Activated T-helper 17 cell treated with anti-CD3 and anti-CD28 coated beads, Interleukin-2, amount 50 U/mL, for 72 hours (primary cell): ENCODE measurements at regions not wholly inside any gene's neighbourhood (a gene's known extent, or its start where the extent isn't known, plus 50 kb on each side); places are given as distances from the start of the nearest gene placed in this dataset.
"Not testable (repeated sequence)": the region's sequence is repeated elsewhere in the genome, so short reads cannot be mapped to it uniquely, and the experiment has no call there.

Experiments
- ATAC-seq: fragments of 150-1000 bp; cut with Tn5 transposase; replicated peaks from 2 replicates; pipeline ENCODE4 v1.10.0; 2021; ENCODE audit warnings: mild to moderate bottlenecking, moderate library complexity
- H3K27ac Mint-ChIP-seq: one replicate; pipeline ENCODE4 v1.8.0; 2022; ENCODE audit warnings: mixed read lengths
- H3K27me3 Mint-ChIP-seq: one replicate; pipeline ENCODE4 v1.8.0; 2022; ENCODE audit warnings: mixed read lengths
- H3K36me3 Mint-ChIP-seq: one replicate; pipeline ENCODE4 v1.8.0; 2022; ENCODE audit warnings: low read depth, mild to moderate bottlenecking, mixed read lengths
- H3K4me1 Mint-ChIP-seq: one replicate; pipeline ENCODE4 v1.8.0; 2022; ENCODE audit warnings: mixed read lengths
- H3K4me3 Mint-ChIP-seq: one replicate; pipeline ENCODE4 v1.8.0; 2022; ENCODE audit warnings: mild to moderate bottlenecking, mixed read lengths
- H3K9me3 Mint-ChIP-seq: one replicate; pipeline ENCODE4 v1.8.0; 2022; ENCODE audit warnings: mixed read lengths

- Mint-ChIP-seq H3K4me3 (no peak overlapping the region), H3K9me3 (peaks cover 5% of the 10 kb centered on the region), H3K4me1 (no peaks in the 10 kb centered on the region), H3K36me3 (no peaks in the 10 kb centered on the region), H3K27me3 (no peaks in the 10 kb centered on the region), H3K27ac (no peak overlapping the region)
- no peak for ATAC-seq
These were observed 960.3 kb upstream of the SLC39A10 start for GRCh38 chr2:194696690-194697089.

DNA sequence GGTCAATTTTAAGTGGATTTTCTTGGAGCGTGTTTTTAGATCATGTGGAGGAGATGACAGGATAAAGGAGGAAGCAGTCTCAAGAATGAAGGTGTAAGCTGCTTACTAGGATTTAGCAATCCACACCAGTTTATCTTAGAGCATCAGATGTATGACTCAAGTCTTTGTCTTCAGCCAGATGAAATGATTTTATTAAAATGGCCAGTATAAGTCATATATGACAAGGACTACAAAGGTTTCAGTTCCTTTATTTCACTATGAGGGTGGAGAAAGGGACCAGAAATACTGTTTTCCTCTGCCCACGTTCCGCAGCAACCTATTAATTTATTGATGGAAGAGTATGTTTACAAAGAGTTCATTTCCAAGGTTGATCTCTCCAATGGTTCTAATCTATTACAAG lies 970.5 kb upstream of the SLC39A10 start:
- Mint-ChIP-seq H3K36me3 (no peaks in the 10 kb centered on the region), H3K27me3 (no peaks in the 10 kb centered on the region), H3K27ac (no peak overlapping the region), H3K9me3 (peaks cover under 1% of the 10 kb centered on the region), H3K4me1 (no peaks in the 10 kb centered on the region), H3K4me3 (no peak overlapping the region)
- ATAC-seq, result no peak

DNA sequence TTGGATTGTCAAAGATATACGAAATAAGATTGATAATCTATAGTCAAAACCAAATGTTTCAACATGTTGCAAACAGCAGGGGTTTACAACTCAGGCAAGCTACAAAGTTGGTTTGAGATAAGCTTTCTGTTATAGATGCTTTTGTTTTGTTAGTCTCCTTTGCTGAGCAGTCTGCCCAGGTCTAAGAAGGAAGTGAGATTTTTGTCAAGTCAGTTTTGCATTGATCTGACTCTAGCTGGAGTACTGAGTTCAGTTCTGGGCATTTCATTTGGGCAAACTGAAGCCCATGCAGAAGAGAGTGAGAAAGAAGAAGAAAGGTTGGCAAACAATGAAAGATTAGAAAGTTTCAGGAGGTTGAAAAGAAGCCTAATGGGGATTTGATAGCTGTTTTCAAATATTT lies 983.0 kb upstream of the SLC39A10 start:
- no peak overlapping the region for H3K27ac Mint-ChIP-seq
- no peaks in the 10 kb centered on the region for H3K27me3 Mint-ChIP-seq
- H3K36me3 Mint-ChIP-seq, result no peaks in the 10 kb centered on the region
- ATAC-seq, result no peak
- H3K4me3 Mint-ChIP-seq, result no peak overlapping the region
- no peaks in the 10 kb centered on the region for H3K4me1 Mint-ChIP-seq
- no peaks in the 10 kb centered on the region for H3K9me3 Mint-ChIP-seq

DNA sequence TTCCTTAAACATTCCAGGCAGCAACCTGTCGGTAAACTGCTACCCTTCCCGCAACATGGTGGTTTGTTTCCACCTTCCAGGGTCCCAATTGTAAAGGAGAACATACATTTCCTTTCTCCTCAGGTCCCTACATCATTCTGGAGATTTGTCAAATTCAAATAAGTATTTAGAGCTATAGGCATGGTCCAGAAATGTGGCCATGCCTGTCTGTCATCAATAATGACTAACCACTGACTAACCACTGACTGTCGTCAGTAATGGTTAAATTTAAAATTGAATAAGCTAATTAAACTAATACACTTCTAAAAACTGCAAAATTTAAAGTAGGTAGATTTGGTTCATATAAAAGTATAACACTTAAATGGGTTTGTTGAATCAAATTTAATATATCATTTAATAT lies 984.0 kb upstream of the SLC39A10 start:
- Mint-ChIP-seq H3K4me3 (no peak overlapping the region), H3K36me3 (no peaks in the 10 kb centered on the region), H3K9me3 (no peaks in the 10 kb centered on the region), H3K27me3 (no peaks in the 10 kb centered on the region), H3K27ac (no peak overlapping the region), H3K4me1 (no peaks in the 10 kb centered on the region)
- no peak for ATAC-seq

- H3K27me3 Mint-ChIP-seq, result no peaks in the 10 kb centered on the region
- H3K36me3 Mint-ChIP-seq, result no peaks in the 10 kb centered on the region
- H3K27ac Mint-ChIP-seq, result no peak overlapping the region
- ATAC-seq, result no peak
- H3K4me3 Mint-ChIP-seq, result no peak overlapping the region
- H3K4me1 Mint-ChIP-seq, result no peaks in the 10 kb centered on the region
- no peaks in the 10 kb centered on the region for H3K9me3 Mint-ChIP-seq
These were observed 995.6 kb upstream of the SLC39A10 start for GRCh38 chr2:194661431-194661830.

- not testable (repeated sequence) for H3K27ac Mint-ChIP-seq, H3K4me3 Mint-ChIP-seq, ATAC-seq, H3K4me1 Mint-ChIP-seq, H3K36me3 Mint-ChIP-seq, H3K27me3 Mint-ChIP-seq
- H3K9me3 Mint-ChIP-seq, result peaks cover 19% of the 10 kb centered on the region
These were observed 1018.0 kb upstream of the SLC39A10 start for GRCh38 chr2:194639057-194639456.

GRCh38 chr2:194621945-194622344 lies 1035.1 kb upstream of the SLC39A10 start:
- H3K27ac Mint-ChIP-seq, result no peak overlapping the region
- no peaks in the 10 kb centered on the region for H3K4me1 Mint-ChIP-seq
- no peaks in the 10 kb centered on the region for H3K36me3 Mint-ChIP-seq
- no peaks in the 10 kb centered on the region for H3K27me3 Mint-ChIP-seq
- no peaks in the 10 kb centered on the region for H3K9me3 Mint-ChIP-seq
- ATAC-seq, result no peak
- H3K4me3 Mint-ChIP-seq, result no peak overlapping the region

GRCh38 chr2:194619366-194619765 lies 1037.7 kb upstream of the SLC39A10 start:
- no peak overlapping the region for H3K4me3 Mint-ChIP-seq

DNA sequence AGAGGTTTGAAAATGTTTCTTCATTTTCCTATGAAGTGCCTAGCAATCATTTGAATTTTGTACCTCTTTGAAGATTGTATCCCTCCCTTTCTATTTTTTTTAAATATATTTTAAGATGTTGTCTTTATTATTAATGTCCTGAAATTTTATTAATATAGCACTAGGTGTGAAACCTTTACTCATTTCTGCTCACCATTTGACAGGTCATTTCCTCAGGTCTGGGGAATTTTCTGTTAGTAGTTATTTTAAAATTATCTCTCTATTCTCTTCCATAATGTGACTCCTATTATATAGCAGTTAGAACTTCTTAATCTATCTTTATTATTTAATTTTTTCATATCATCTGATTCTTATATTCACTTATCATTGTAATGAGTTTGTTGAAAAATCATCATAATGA lies 1038.6 kb upstream of the SLC39A10 start:
- Mint-ChIP-seq H3K4me1 (no peaks in the 10 kb centered on the region), H3K9me3 (no peaks in the 10 kb centered on the region)
- no peak for ATAC-seq

More at GRCh38 chr2:194619366-194619765, 1037.7 kb upstream of the SLC39A10 start:
- Mint-ChIP-seq H3K27ac (no peak overlapping the region), H3K27me3 (no peaks in the 10 kb centered on the region), H3K9me3 (no peaks in the 10 kb centered on the region), H3K4me1 (no peaks in the 10 kb centered on the region), H3K36me3 (no peaks in the 10 kb centered on the region)
- ATAC-seq, result no peak

GRCh38 chr2:194616334-194616733 lies 1040.7 kb upstream of the SLC39A10 start:
- Mint-ChIP-seq H3K4me3 (no peak overlapping the region), H3K36me3 (no peaks in the 10 kb centered on the region), H3K4me1 (no peaks in the 10 kb centered on the region), H3K9me3 (no peaks in the 10 kb centered on the region), H3K27me3 (no peaks in the 10 kb centered on the region), H3K27ac (no peak overlapping the region)
- no peak for ATAC-seq

More for the DNA sequence above, 1038.6 kb upstream of the SLC39A10 start:
- H3K27ac Mint-ChIP-seq, result no peak overlapping the region
- H3K27me3 Mint-ChIP-seq, result no peaks in the 10 kb centered on the region
- no peaks in the 10 kb centered on the region for H3K36me3 Mint-ChIP-seq
- H3K4me3 Mint-ChIP-seq, result no peak overlapping the region

DNA sequence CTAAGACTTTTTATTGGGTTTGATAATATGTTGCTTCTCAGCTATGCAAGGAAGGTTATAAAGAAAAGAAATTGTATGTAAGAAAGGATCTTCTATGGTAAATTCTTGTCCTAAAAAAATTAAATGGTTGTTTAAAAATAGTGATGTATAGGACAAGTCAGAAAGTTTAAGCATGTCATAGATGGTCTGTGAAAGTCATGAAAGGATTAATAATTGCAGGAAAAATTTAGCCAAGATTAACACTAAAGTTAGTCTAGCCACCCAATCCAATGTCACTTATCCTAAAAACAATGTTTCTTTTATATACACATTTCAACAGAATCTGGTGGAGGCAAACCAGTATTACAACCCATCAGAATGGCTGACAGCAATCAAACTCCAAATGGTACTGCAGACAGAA lies 1046.7 kb upstream of the SLC39A10 start:
- H3K36me3 Mint-ChIP-seq, result no peaks in the 10 kb centered on the region
- no peaks in the 10 kb centered on the region for H3K4me1 Mint-ChIP-seq
- no peak overlapping the region for H3K27ac Mint-ChIP-seq
- no peak for ATAC-seq
- H3K27me3 Mint-ChIP-seq, result no peaks in the 10 kb centered on the region
- H3K9me3 Mint-ChIP-seq, result peaks cover 6% of the 10 kb centered on the region
- H3K4me3 Mint-ChIP-seq, result no peak overlapping the region

- Mint-ChIP-seq H3K27me3 (no peaks in the 10 kb centered on the region), H3K36me3 (no peaks in the 10 kb centered on the region)
- no peak for ATAC-seq
These were observed 1053.6 kb upstream of the SLC39A10 start for GRCh38 chr2:194603429-194603828.

GRCh38 chr2:194602750-194603149 lies 1054.3 kb upstream of the SLC39A10 start:
- Mint-ChIP-seq H3K9me3 (peaks cover 13% of the 10 kb centered on the region), H3K4me1 (no peaks in the 10 kb centered on the region), H3K4me3 (no peak overlapping the region), H3K27me3 (no peaks in the 10 kb centered on the region), H3K27ac (no peak overlapping the region), H3K36me3 (no peaks in the 10 kb centered on the region)
- no peak for ATAC-seq

More at GRCh38 chr2:194603429-194603828, 1053.6 kb upstream of the SLC39A10 start:
- H3K27ac Mint-ChIP-seq, result no peak overlapping the region
- peaks cover 13% of the 10 kb centered on the region for H3K9me3 Mint-ChIP-seq
- no peak overlapping the region for H3K4me3 Mint-ChIP-seq
- H3K4me1 Mint-ChIP-seq, result no peaks in the 10 kb centered on the region

GRCh38 chr2:194591192-194591591 lies 1065.8 kb upstream of the SLC39A10 start:
- Mint-ChIP-seq H3K4me3 (no peak overlapping the region), H3K4me1 (no peaks in the 10 kb centered on the region), H3K36me3 (no peaks in the 10 kb centered on the region), H3K9me3 (no peaks in the 10 kb centered on the region), H3K27ac (no peak overlapping the region), H3K27me3 (no peaks in the 10 kb centered on the region)
- ATAC-seq, result no peak

DNA sequence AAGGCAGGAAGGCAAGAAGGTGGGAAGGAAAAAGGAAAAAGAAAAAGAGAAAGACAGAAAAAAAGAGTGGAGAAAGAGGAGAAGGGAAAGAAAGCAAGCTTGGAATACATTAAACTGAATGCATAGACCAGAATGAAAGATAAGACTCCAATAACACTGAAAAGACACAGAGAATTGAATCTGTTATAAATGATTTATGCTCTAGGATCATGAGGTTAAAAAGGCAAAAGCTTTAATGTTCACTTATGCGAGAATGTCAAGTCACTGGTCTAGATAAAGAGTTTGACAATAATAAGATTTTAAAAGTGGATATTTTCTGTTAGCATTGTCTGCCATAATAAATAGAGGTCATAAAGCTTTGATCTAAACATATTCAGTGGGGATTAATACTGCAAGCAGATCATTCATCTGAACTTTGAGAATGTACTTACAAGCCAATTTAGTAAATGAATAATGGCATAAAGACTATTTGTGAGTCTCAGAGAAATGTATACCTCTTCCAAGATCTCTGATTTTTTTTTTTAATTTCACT lies 1069.2 kb upstream of the SLC39A10 start:
- Mint-ChIP-seq H3K27ac (no peak overlapping the region), H3K36me3 (no peaks in the 10 kb centered on the region), H3K4me3 (no peak overlapping the region), H3K4me1 (no peaks in the 10 kb centered on the region), H3K27me3 (no peaks in the 10 kb centered on the region), H3K9me3 (no peaks in the 10 kb centered on the region)
- no peak for ATAC-seq

DNA sequence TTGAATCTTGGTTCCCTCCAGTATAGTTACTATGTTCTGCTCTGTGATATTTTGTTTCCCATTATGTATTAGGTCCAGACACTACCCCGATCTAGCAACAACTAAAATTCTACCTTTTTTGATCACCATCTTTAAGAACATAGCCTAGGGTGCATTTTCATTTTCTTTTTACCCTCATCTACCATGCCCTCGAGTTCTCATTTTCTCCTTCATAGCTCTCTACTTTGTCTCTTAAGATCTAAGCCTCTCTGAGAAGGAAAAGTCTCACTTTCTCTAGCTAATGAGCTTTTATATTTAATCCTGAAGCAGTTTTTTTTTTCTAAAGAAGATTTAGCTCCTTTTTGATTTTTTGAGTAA lies 1089.4 kb upstream of the SLC39A10 start:
- no peaks in the 10 kb centered on the region for H3K27me3 Mint-ChIP-seq
- no peaks in the 10 kb centered on the region for H3K9me3 Mint-ChIP-seq
- H3K27ac Mint-ChIP-seq, result no peak overlapping the region
- H3K36me3 Mint-ChIP-seq, result no peaks in the 10 kb centered on the region
- no peak overlapping the region for H3K4me3 Mint-ChIP-seq
- no peak for ATAC-seq
- H3K4me1 Mint-ChIP-seq, result no peaks in the 10 kb centered on the region
